Cardiac muscle cell (in vitro differentiated cells and primary cell): ENCODE measurements at regions not wholly inside any gene's neighbourhood (a gene's known extent, or its start where the extent isn't known, plus 50 kb on each side); places are given as distances from the start of the nearest gene placed in this dataset.

Experiments used
- DNase-seq, 2 donors: peaks; one replicate each; pipeline versions ENCODE4 v3.0.0 to v3.0.0-alpha.2; 2010 to 2017; ENCODE audit warnings: low read depth in 1 of 2, low spot score in 1 of 2
- H3K27ac ChIP-seq: fragments of 200-600 bp; sonication (generic); 2 replicates; pipeline ENCODE4 v1.5.1; 2016
- H3K27me3 ChIP-seq: fragments of 200-600 bp; sonication (generic); 2 replicates; pipeline ENCODE4 v1.6.0; 2016; ENCODE audit warnings: control low read depth
- H3K36me3 ChIP-seq: fragments of 200-600 bp; sonication (generic); 2 replicates; pipeline ENCODE4 v1.5.1; 2016; ENCODE audit warnings: control low read depth
- H3K4me1 ChIP-seq: fragments of 200-600 bp; sonication (generic); 2 replicates; pipeline ENCODE4 v1.8.1; 2017; ENCODE audit warnings: low read depth, mild to moderate bottlenecking, mixed run types
- H3K4me3 ChIP-seq: fragments of 200-600 bp; sonication (generic); 2 replicates; pipeline ENCODE4 v1.5.1; 2016; ENCODE audit warnings: mild to moderate bottlenecking
- H3K9me3 ChIP-seq: fragments of 200-600 bp; sonication (generic); 2 replicates; pipeline ENCODE4 v1.5.1; 2017; ENCODE audit warnings: low read depth, mild to moderate bottlenecking, control low read depth
- TF ChIP-seq, protein P1 (sequence below): IDR thresholded peaks from 2 replicates; pipeline ENCODE4 v1.5.1; 2012; ENCODE audit warnings: low read depth, mild to moderate bottlenecking, low read length

DNA sequence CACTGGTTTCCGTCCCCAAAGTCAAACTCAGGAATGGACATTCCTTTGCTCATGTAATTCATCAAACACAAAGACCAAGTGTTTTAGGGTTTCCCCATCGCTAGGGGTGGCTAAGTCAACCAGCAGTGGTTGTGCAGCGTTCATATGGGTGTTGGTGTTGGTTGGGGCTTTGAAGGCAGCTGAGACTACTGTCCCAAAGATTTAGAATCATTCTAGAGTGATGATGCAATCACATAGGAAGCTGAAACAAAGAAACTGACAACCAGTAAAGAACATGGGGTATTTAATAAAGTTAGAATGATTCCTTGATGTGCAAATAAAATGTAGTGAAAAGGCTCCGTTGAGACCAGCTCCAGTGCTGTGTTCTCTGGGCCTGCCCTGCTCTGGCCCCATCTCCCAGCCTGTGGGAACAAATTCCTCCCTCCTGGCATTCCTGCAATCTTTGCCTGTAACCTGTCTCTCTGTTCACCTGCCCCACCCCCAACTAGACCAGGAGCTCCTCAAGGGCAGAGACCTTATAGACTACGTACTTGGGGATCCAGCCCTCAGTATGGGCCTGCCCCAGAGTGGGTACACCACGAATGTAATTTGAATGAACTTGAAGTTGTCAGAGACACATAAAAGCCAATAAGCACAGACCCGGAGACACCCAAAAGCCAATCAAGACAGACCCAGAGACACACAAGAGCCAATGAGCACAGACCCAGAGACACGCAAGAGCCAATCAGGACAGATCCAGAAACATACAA lies 191.7 kb upstream of the TWIST2 start:
- no peaks in the 10 kb centered on the region for H3K27me3 ChIP-seq
- DNase-seq = no peak
- H3K4me1 ChIP-seq = no peaks in the 10 kb centered on the region
- no peaks in the 10 kb centered on the region for H3K9me3 ChIP-seq
- no peaks in the 10 kb centered on the region for H3K36me3 ChIP-seq
- TF ChIP-seq, protein P1, sequence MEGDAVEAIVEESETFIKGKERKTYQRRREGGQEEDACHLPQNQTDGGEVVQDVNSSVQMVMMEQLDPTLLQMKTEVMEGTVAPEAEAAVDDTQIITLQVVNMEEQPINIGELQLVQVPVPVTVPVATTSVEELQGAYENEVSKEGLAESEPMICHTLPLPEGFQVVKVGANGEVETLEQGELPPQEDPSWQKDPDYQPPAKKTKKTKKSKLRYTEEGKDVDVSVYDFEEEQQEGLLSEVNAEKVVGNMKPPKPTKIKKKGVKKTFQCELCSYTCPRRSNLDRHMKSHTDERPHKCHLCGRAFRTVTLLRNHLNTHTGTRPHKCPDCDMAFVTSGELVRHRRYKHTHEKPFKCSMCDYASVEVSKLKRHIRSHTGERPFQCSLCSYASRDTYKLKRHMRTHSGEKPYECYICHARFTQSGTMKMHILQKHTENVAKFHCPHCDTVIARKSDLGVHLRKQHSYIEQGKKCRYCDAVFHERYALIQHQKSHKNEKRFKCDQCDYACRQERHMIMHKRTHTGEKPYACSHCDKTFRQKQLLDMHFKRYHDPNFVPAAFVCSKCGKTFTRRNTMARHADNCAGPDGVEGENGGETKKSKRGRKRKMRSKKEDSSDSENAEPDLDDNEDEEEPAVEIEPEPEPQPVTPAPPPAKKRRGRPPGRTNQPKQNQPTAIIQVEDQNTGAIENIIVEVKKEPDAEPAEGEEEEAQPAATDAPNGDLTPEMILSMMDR = no peak
- H3K27ac ChIP-seq = no peak overlapping the region
- no peak overlapping the region for H3K4me3 ChIP-seq

GRCh38 chr2:238657132-238658053 lies 190.5 kb upstream of the TWIST2 start:
- Histone ChIP-seq H3K36me3 (no peaks in the 10 kb centered on the region), H3K27ac (no peak overlapping the region), H3K27me3 (no peaks in the 10 kb centered on the region), H3K4me3 (no peak overlapping the region), H3K9me3 (no peaks in the 10 kb centered on the region), H3K4me1 (no peaks in the 10 kb centered on the region)
- DNase-seq = no peak
- TF ChIP-seq, protein P1 = no peak

- Histone ChIP-seq H3K4me3 (no peak overlapping the region), H3K36me3 (no peaks in the 10 kb centered on the region), H3K27me3 (no peaks in the 10 kb centered on the region), H3K4me1 (no peaks in the 10 kb centered on the region), H3K27ac (no peak overlapping the region), H3K9me3 (no peaks in the 10 kb centered on the region)
- DNase-seq = no peak
- TF ChIP-seq, protein P1 = no peak
These were observed 189.9 kb upstream of the TWIST2 start for GRCh38 chr2:238658054-238658407.

DNA sequence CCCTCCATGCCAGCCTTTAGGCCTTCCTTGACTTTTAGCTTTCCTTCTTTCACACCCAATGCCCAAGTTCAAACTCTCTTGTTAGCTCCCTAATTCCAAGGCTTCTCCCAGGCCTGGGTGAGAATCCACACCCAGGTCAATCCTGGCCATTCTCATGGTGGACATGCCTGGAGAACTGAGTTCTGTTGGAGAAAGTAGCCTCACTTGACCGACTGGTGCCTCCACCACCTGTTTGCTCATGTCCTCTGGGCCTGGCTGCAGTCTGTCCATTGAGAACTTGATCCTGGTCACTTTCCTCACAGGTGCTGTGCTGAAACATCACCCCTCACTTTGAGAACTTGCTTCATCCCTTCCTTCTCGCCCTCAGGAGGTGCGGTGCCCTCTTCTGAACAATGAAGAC lies 189.1 kb upstream of the TWIST2 start:
- Histone ChIP-seq H3K4me1 (no peaks in the 10 kb centered on the region), H3K27me3 (no peaks in the 10 kb centered on the region), H3K9me3 (no peaks in the 10 kb centered on the region), H3K36me3 (no peaks in the 10 kb centered on the region), H3K27ac (no peak overlapping the region), H3K4me3 (no peak overlapping the region)
- TF ChIP-seq, protein P1 = no peak
- no peak for DNase-seq

DNA sequence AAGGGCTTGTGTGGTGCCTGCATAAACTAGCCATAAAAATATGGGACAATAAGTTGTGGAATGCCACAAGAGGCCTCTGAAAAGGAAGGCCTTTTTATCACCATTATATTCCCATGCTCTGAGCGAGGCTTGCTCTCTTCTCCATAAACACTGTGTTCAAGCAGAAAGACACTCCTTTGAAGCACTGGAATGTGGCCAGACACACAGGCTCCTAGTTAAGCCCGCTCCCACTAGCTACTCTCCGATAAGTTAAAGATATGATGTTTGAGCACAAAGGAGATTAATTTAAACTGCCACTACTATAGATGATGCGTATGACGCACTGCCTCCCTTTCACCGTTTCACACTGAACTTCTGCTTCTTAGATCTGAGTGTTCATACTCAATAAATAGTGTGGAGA lies 188.7 kb upstream of the TWIST2 start:
- TF ChIP-seq, protein P1 = no peak
- H3K36me3 ChIP-seq = no peaks in the 10 kb centered on the region
- H3K4me1 ChIP-seq = no peaks in the 10 kb centered on the region
- H3K9me3 ChIP-seq = no peaks in the 10 kb centered on the region
- H3K27me3 ChIP-seq = no peaks in the 10 kb centered on the region
- DNase-seq = peak in 1 of 2 donors; percentile 14
- no peak overlapping the region for H3K4me3 ChIP-seq
- no peak overlapping the region for H3K27ac ChIP-seq
